DMS79 (cell line): ENCODE measurements at regions not wholly inside any gene's neighbourhood (a gene's known extent, or its start where the extent isn't known, plus 50 kb on each side); places are given as distances from the start of the nearest gene placed in this dataset.
"Not testable (repeated sequence)": the region's sequence is repeated elsewhere in the genome, so short reads cannot be mapped to it uniquely, and the experiment has no call there.

Source experiments
- DNase-seq: peaks from one replicate; lab custom pipeline; 2025; lab: John Stamatoyannopoulos, UW

GRCh38 chr2:59791004-59791618 lies 762.3 kb downstream of the BCL11A start:
- no peak for DNase-seq

- DNase-seq: no peak
Observed at GRCh38 chr2:59790186-59791003, 763.1 kb downstream of the BCL11A start.

GRCh38 chr2:59789523-59789922 lies 763.9 kb downstream of the BCL11A start:
- DNase-seq: no peak

- no peak for DNase-seq
Observed at GRCh38 chr2:59787095-59787494, 766.4 kb downstream of the BCL11A start.

- DNase-seq: no peak
Observed at GRCh38 chr2:59786684-59787083, 766.8 kb downstream of the BCL11A start.

- DNase-seq: no peak
Observed at GRCh38 chr2:59779571-59779970, 773.9 kb downstream of the BCL11A start.

- no peak for DNase-seq
Observed at GRCh38 chr2:59777120-59777519, 776.3 kb downstream of the BCL11A start.

GRCh38 chr2:59776726-59777008 lies 776.8 kb downstream of the BCL11A start:
- DNase-seq: no peak

GRCh38 chr2:59774821-59775433 lies 778.5 kb downstream of the BCL11A start:
- DNase-seq: no peak

GRCh38 chr2:59770651-59771050 lies 782.8 kb downstream of the BCL11A start:
- DNase-seq: no peak

GRCh38 chr2:59761966-59762365 lies 791.5 kb downstream of the BCL11A start:
- DNase-seq: no peak

- no peak for DNase-seq
Observed at GRCh38 chr2:59756150-59756549, 797.3 kb downstream of the BCL11A start.

- no peak for DNase-seq
Observed at GRCh38 chr2:59754011-59754735, 799.3 kb downstream of the BCL11A start.

GRCh38 chr2:59752512-59752911 lies 800.9 kb downstream of the BCL11A start:
- DNase-seq: no peak

GRCh38 chr2:59752071-59752470 lies 801.4 kb downstream of the BCL11A start:
- no peak for DNase-seq

- not testable (repeated sequence) for DNase-seq
Observed at GRCh38 chr2:59751214-59751613, 802.2 kb downstream of the BCL11A start.

GRCh38 chr2:59746291-59746690 lies 807.2 kb downstream of the BCL11A start:
- no peak for DNase-seq

GRCh38 chr2:59745085-59745484 lies 808.4 kb downstream of the BCL11A start:
- no peak for DNase-seq

GRCh38 chr2:59744436-59744835 lies 809.0 kb downstream of the BCL11A start:
- no peak for DNase-seq

- no peak for DNase-seq
Observed at GRCh38 chr2:59741840-59742239, 811.6 kb downstream of the BCL11A start.

GRCh38 chr2:59739166-59739565 lies 814.3 kb downstream of the BCL11A start:
- no peak for DNase-seq

GRCh38 chr2:59737299-59737698 lies 816.2 kb downstream of the BCL11A start:
- DNase-seq: no peak

GRCh38 chr2:59734743-59735142 lies 818.7 kb downstream of the BCL11A start:
- DNase-seq: no peak
